PC-9 (cell line): ENCODE measurements at regions not wholly inside any gene's neighbourhood (a gene's known extent, or its start where the extent isn't known, plus 50 kb on each side); places are given as distances from the start of the nearest gene placed in this dataset.

Source experiments
- BruUV-seq: library from RNA; stranded (reverse); fragments of 400-500 nt; replicated peaks from 2 replicates; lab custom pipeline; 2021; lab: Mats Ljungman, UMichigan
- CTCF ChIA-PET: fragments of 300-600 bp; sonication (Branson Sonifier 250); formaldehyde crosslinking; loops from one replicate; lab custom pipeline; 2022; ENCODE audit warnings: antibody characterized with exemption; lab: Charles Lee
- POLR2A ChIA-PET: fragments of 300-600 bp; sonication (Branson Sonifier 250); formaldehyde crosslinking; loops from one replicate; lab custom pipeline; 2022; ENCODE audit warnings: antibody characterized with exemption; ENCODE audit not compliant: unreplicated experiment; lab: Charles Lee
- DNase-seq, 2 experiments: peaks; one replicate each; pipeline versions ENCODE4 v3.0.0 to v3.0.0-alpha.2; 2015 to 2022; ENCODE audit warnings: mixed read lengths in 1 of 2
- H2AFZ ChIP-seq: fragments of 200-600 bp; sonication (generic); 2 replicates; pipeline ENCODE4 v1.8.1; 2017; ENCODE audit warnings: antibody characterized with exemption
- H3F3A ChIP-seq: fragments of 200-600 bp; sonication (generic); 2 replicates; pipeline ENCODE4 v1.8.1; 2017; ENCODE audit warnings: antibody characterized with exemption, mild to moderate bottlenecking, low read depth; ENCODE audit not compliant: insufficient read depth
- H3K27ac ChIP-seq: fragments of 200-600 bp; sonication (generic); 2 replicates; pipeline ENCODE4 v1.6.1; 2016; ENCODE audit warnings: mixed run types
- H3K27me3 ChIP-seq: fragments of 200-600 bp; sonication (generic); 2 replicates; pipeline ENCODE4 v1.6.1; 2016; ENCODE audit warnings: low read depth, mixed run types; ENCODE audit not compliant: insufficient read depth
- H3K36me3 ChIP-seq: fragments of 200-600 bp; sonication (generic); 2 replicates; pipeline ENCODE4 v1.6.1; 2016; ENCODE audit warnings: low read depth, mixed run types
- H3K4me1 ChIP-seq: fragments of 200-600 bp; sonication (generic); replicated peaks from 2 replicates; pipeline ENCODE4 v1.6.1; 2016; ENCODE audit warnings: mixed run types; ENCODE audit not compliant: insufficient read depth
- H3K4me2 ChIP-seq: fragments of 200-600 bp; sonication (generic); 2 replicates; pipeline ENCODE4 v1.6.1; 2017; ENCODE audit warnings: mixed run types
- H3K4me3 ChIP-seq: fragments of 200-600 bp; sonication (generic); 2 replicates; pipeline ENCODE4 v1.6.1; 2016; ENCODE audit warnings: mixed run types
- H3K79me2 ChIP-seq: fragments of 200-600 bp; sonication (generic); 2 replicates; pipeline ENCODE4 v1.6.1; 2017; ENCODE audit warnings: low read depth, mixed run types
- H3K9me2 ChIP-seq: fragments of 200-600 bp; sonication (generic); 2 replicates; pipeline ENCODE4 v1.8.1; 2017; ENCODE audit warnings: mild to moderate bottlenecking; ENCODE audit not compliant: insufficient read depth
- H3K9me3 ChIP-seq: fragments of 200-600 bp; sonication (generic); 2 replicates; pipeline ENCODE4 v1.8.1; 2016; ENCODE audit warnings: low read depth; ENCODE audit not compliant: insufficient read depth
- H4K20me1 ChIP-seq: fragments of 200-600 bp; sonication (generic); 2 replicates; pipeline ENCODE4 v1.8.1; 2017; ENCODE audit not compliant: insufficient read depth
- EZH2 ChIP-seq: fragments of 200-600 bp; sonication (generic); IDR thresholded peaks from 2 replicates; pipeline ENCODE4 v1.8.0; 2017; ENCODE audit warnings: antibody characterized with exemption, low read depth
- intact Hi-C: fragments of 100-400 bp; cut with micrococcal nuclease; formaldehyde crosslinking; loops from one replicate; pipeline ENCODE4 v1.10.0; 2022; ENCODE audit not compliant: unreplicated experiment
- TF ChIP-seq, protein P1 (sequence below): fragments of 200-600 bp; sonication (generic); conservative IDR thresholded peaks from 2 replicates; pipeline ENCODE4 v1.6.1; 2017; ENCODE audit warnings: mixed run types, antibody characterized with exemption, mild to moderate bottlenecking, moderate library complexity

- no TSS peak for BruUV-seq
- Histone ChIP-seq H3K27ac (no peak overlapping the region), H3K4me2 (no peak overlapping the region), H3K79me2 (no peaks in the 10 kb centered on the region), H3K9me2 (no peaks in the 10 kb centered on the region), H3K4me3 (no peak overlapping the region), H3K4me1 (no peaks in the 10 kb centered on the region), H3K27me3 (no peaks in the 10 kb centered on the region), H3F3A (no peaks in the 10 kb centered on the region), H3K9me3 (no peaks in the 10 kb centered on the region), H4K20me1 (no peaks in the 10 kb centered on the region), H2AFZ (no peak overlapping the region), H3K36me3 (no peaks in the 10 kb centered on the region)
- POLR2A ChIA-PET = no interaction called here
- TF ChIP-seq, protein P1, sequence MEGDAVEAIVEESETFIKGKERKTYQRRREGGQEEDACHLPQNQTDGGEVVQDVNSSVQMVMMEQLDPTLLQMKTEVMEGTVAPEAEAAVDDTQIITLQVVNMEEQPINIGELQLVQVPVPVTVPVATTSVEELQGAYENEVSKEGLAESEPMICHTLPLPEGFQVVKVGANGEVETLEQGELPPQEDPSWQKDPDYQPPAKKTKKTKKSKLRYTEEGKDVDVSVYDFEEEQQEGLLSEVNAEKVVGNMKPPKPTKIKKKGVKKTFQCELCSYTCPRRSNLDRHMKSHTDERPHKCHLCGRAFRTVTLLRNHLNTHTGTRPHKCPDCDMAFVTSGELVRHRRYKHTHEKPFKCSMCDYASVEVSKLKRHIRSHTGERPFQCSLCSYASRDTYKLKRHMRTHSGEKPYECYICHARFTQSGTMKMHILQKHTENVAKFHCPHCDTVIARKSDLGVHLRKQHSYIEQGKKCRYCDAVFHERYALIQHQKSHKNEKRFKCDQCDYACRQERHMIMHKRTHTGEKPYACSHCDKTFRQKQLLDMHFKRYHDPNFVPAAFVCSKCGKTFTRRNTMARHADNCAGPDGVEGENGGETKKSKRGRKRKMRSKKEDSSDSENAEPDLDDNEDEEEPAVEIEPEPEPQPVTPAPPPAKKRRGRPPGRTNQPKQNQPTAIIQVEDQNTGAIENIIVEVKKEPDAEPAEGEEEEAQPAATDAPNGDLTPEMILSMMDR = no peak
- no peak for TF ChIP-seq EZH2
- CTCF ChIA-PET = interaction anchor here (0.6 kb wide), 1 partner anchor 50 kb away, joined by 5 read pairs; no protein-coding TSS in a partner anchor
- intact Hi-C loops = no loop called here
- no peak for DNase-seq
These were observed 97.2 kb upstream of the LYZL1 start for GRCh38 chr10:29191674-29192073.

- Histone ChIP-seq H3K9me3 (no peaks in the 10 kb centered on the region), H3K4me2 (no peak overlapping the region), H3F3A (no peaks in the 10 kb centered on the region), H3K79me2 (no peaks in the 10 kb centered on the region), H3K27ac (no peak overlapping the region), H3K27me3 (no peaks in the 10 kb centered on the region), H3K4me1 (no peaks in the 10 kb centered on the region), H3K9me2 (no peaks in the 10 kb centered on the region), H3K36me3 (no peaks in the 10 kb centered on the region), H4K20me1 (no peaks in the 10 kb centered on the region), H3K4me3 (no peak overlapping the region), H2AFZ (no peak overlapping the region)
- TF ChIP-seq, protein P1 = no peak
- TF ChIP-seq EZH2 = no peak
- BruUV-seq = no TSS peak
- no peak for DNase-seq
- CTCF ChIA-PET = no interaction called here
- POLR2A ChIA-PET = no interaction called here
- intact Hi-C loops = no loop called here
These were observed 89.5 kb upstream of the LYZL1 start for GRCh38 chr10:29199339-29199738.

GRCh38 chr10:29199941-29200679, 88.8 kb upstream of the LYZL1 start:
- Histone ChIP-seq H3K27ac (no peak overlapping the region), H3F3A (no peaks in the 10 kb centered on the region), H2AFZ (no peak overlapping the region), H4K20me1 (no peaks in the 10 kb centered on the region), H3K27me3 (no peaks in the 10 kb centered on the region), H3K4me2 (peak overlapping the region; percentile 23; the same call in 1 of the 2 replicates), H3K79me2 (no peaks in the 10 kb centered on the region), H3K9me2 (no peaks in the 10 kb centered on the region), H3K4me3 (no peak overlapping the region), H3K9me3 (no peaks in the 10 kb centered on the region), H3K4me1 (no peaks in the 10 kb centered on the region), H3K36me3 (no peaks in the 10 kb centered on the region)
- BruUV-seq = no TSS peak
- POLR2A ChIA-PET = no interaction called here
- no peak for TF ChIP-seq EZH2
- TF ChIP-seq, protein P1 = no peak
- DNase-seq = no peak
- CTCF ChIA-PET = no interaction called here
- intact Hi-C loops = no loop called here
